H1 (cell line): ENCODE measurements at regions not wholly inside any gene's neighbourhood (a gene's known extent, or its start where the extent isn't known, plus 50 kb on each side); places are given as distances from the start of the nearest gene placed in this dataset.

Experiments used
- CBX5 ChIP-seq: fragments of 300-800, 300-1000 bp; sonication (generic); IDR thresholded peaks from 2 replicates; pipeline ENCODE4 v1.7.1; 2016; ENCODE audit warnings: antibody characterized with exemption, low read length, low read depth
- FOSL1 ChIP-seq: IDR thresholded peaks from 2 replicates; pipeline ENCODE4 v1.6.1; 2011; ENCODE audit warnings: mild to moderate bottlenecking, low read depth, low read length, moderate library complexity; ENCODE audit not compliant: insufficient read depth
- SRF ChIP-seq: IDR thresholded peaks from 2 replicates; pipeline ENCODE4 v1.6.1; 2011; ENCODE audit warnings: mild to moderate bottlenecking, low read depth, low read length, moderate library complexity
- SUZ12 ChIP-seq: fragments of 200-600 bp; sonication (generic); IDR thresholded peaks from 2 replicates; pipeline ENCODE4 v1.6.1; 2012; ENCODE audit warnings: mild to moderate bottlenecking, inconsistent platforms, low read length, moderate library complexity, mixed read lengths
- USF2 ChIP-seq: IDR thresholded peaks from 2 replicates; pipeline ENCODE4 v1.6.1; 2011; ENCODE audit warnings: low read length, improper control_type of control experiment
- TF ChIP-seq, protein P1 (sequence below): fragments of 300-600 bp; sonication (generic); IDR thresholded peaks from 2 replicates; pipeline ENCODE4 v1.7.1; 2012; ENCODE audit warnings: low read length, moderate library complexity, mild to moderate bottlenecking, inconsistent platforms; ENCODE audit not compliant: insufficient replicate concordance

DNA sequence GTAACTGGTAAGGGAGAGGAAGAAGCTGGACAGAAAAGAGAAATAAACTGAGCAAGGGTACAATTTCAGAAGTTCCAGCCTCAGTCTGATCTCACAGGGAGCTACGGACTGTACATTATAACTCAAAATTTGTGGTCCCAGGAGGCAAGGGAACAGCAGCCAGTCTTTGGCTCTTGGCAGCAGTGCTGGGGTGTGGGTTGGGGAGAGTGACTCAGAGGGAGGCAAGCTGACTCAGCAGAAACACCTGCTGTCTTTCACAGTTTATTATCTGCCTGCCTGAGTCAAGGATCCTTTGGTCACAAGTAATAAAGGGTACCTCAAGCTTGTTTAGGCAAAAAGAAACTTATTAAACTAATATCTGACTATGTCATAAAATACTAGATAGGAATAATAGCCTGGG lies 73.5 kb upstream of the KIF2B start (continued):
- TF ChIP-seq, protein P1, sequence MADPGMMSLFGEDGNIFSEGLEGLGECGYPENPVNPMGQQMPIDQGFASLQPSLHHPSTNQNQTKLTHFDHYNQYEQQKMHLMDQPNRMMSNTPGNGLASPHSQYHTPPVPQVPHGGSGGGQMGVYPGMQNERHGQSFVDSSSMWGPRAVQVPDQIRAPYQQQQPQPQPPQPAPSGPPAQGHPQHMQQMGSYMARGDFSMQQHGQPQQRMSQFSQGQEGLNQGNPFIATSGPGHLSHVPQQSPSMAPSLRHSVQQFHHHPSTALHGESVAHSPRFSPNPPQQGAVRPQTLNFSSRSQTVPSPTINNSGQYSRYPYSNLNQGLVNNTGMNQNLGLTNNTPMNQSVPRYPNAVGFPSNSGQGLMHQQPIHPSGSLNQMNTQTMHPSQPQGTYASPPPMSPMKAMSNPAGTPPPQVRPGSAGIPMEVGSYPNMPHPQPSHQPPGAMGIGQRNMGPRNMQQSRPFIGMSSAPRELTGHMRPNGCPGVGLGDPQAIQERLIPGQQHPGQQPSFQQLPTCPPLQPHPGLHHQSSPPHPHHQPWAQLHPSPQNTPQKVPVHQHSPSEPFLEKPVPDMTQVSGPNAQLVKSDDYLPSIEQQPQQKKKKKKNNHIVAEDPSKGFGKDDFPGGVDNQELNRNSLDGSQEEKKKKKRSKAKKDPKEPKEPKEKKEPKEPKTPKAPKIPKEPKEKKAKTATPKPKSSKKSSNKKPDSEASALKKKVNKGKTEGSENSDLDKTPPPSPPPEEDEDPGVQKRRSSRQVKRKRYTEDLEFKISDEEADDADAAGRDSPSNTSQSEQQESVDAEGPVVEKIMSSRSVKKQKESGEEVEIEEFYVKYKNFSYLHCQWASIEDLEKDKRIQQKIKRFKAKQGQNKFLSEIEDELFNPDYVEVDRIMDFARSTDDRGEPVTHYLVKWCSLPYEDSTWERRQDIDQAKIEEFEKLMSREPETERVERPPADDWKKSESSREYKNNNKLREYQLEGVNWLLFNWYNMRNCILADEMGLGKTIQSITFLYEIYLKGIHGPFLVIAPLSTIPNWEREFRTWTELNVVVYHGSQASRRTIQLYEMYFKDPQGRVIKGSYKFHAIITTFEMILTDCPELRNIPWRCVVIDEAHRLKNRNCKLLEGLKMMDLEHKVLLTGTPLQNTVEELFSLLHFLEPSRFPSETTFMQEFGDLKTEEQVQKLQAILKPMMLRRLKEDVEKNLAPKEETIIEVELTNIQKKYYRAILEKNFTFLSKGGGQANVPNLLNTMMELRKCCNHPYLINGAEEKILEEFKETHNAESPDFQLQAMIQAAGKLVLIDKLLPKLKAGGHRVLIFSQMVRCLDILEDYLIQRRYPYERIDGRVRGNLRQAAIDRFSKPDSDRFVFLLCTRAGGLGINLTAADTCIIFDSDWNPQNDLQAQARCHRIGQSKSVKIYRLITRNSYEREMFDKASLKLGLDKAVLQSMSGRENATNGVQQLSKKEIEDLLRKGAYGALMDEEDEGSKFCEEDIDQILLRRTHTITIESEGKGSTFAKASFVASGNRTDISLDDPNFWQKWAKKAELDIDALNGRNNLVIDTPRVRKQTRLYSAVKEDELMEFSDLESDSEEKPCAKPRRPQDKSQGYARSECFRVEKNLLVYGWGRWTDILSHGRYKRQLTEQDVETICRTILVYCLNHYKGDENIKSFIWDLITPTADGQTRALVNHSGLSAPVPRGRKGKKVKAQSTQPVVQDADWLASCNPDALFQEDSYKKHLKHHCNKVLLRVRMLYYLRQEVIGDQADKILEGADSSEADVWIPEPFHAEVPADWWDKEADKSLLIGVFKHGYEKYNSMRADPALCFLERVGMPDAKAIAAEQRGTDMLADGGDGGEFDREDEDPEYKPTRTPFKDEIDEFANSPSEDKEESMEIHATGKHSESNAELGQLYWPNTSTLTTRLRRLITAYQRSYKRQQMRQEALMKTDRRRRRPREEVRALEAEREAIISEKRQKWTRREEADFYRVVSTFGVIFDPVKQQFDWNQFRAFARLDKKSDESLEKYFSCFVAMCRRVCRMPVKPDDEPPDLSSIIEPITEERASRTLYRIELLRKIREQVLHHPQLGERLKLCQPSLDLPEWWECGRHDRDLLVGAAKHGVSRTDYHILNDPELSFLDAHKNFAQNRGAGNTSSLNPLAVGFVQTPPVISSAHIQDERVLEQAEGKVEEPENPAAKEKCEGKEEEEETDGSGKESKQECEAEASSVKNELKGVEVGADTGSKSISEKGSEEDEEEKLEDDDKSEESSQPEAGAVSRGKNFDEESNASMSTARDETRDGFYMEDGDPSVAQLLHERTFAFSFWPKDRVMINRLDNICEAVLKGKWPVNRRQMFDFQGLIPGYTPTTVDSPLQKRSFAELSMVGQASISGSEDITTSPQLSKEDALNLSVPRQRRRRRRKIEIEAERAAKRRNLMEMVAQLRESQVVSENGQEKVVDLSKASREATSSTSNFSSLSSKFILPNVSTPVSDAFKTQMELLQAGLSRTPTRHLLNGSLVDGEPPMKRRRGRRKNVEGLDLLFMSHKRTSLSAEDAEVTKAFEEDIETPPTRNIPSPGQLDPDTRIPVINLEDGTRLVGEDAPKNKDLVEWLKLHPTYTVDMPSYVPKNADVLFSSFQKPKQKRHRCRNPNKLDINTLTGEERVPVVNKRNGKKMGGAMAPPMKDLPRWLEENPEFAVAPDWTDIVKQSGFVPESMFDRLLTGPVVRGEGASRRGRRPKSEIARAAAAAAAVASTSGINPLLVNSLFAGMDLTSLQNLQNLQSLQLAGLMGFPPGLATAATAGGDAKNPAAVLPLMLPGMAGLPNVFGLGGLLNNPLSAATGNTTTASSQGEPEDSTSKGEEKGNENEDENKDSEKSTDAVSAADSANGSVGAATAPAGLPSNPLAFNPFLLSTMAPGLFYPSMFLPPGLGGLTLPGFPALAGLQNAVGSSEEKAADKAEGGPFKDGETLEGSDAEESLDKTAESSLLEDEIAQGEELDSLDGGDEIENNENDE = no peak
- no peak for TF ChIP-seq CBX5
- no peak for TF ChIP-seq USF2
- no peak for TF ChIP-seq FOSL1
- TF ChIP-seq SRF = no peak
- TF ChIP-seq SUZ12 = no peak
